ENCODE measurements at regions not wholly inside any gene's neighbourhood (a gene's known extent, or its start where the extent isn't known, plus 50 kb on each side); places are given as distances from the start of the nearest gene placed in this dataset.

- 100% methylated on average over 1 of the region's 4 CpGs for WGBS
- DNase-seq = no peak
These were observed 196.9 kb downstream of the ALDH8A1 start for GRCh38 chr6:134753001-134753400.

DNA sequence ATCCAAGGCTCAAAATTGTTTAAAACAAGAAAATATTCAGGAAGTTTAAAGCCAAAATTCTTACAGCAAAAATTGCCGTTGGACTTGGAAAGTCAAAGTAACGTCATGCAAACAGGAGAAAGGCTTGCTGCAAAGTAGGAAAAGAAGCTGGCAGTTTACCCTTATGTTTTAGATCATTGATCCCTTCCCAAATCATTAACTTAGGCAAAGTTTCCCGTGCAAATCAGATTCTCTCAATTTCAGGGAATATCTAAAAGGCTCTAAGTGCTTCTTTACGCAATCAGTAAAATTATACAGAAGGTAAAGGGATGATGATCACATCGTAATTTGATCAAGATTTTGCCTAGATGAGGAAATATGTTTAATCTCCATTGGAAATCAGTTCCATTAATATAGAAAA lies 197.5 kb downstream of the ALDH8A1 start:
- Histone ChIP-seq H3K9me3 (ENCODE audit: control insufficient read depth, low read length) (no peaks in the 10 kb centered on the region), H3K36me3 (ENCODE audit: control insufficient read depth in 1 of 2, insufficient read depth in 2 of 2, low read depth in 1 of 2, low read length in 2 of 2) (no peaks in the 10 kb centered on the region), H3K18ac (ENCODE audit: low read depth in 1 of 2, low read length in 2 of 2) (no peak overlapping the region), H2BK120ac (ENCODE audit: low read depth, low read length) (no peak overlapping the region), H3K27me3 (ENCODE audit: control insufficient read depth in 1 of 2, insufficient read depth in 1 of 2, low read length in 2 of 2) (no peaks in the 10 kb centered on the region), H3K23ac (ENCODE audit: low read length in 2 of 2) (no peak overlapping the region), H2BK5ac (ENCODE audit: low read depth, low read length, poor library complexity, severe bottlenecking) (no peak overlapping the region), H3K9ac (ENCODE audit: low read length) (no peak overlapping the region), H2BK15ac (ENCODE audit: low read depth, poor library complexity, severe bottlenecking) (no peak overlapping the region), H2AFZ (ENCODE audit: low read depth, low read length) (no peak overlapping the region), H3K4me2 (ENCODE audit: low read length, poor library complexity, severe bottlenecking) (no peak overlapping the region), H4K91ac (ENCODE audit: low read length) (no peak overlapping the region), H2BK12ac (ENCODE audit: low read length in 2 of 2) (no peak overlapping the region), H2AK5ac (ENCODE audit: low read length, severe bottlenecking) (no peak overlapping the region), H3K4me1 (ENCODE audit: control insufficient read depth, insufficient read depth, low read depth, low read length) (peaks cover 5% of the 10 kb centered on the region), H3K27ac (ENCODE audit: low read length, poor library complexity, severe bottlenecking) (peak overlapping the region; percentile 37), H3K4me3 (ENCODE audit: insufficient read depth in 1 of 2, low read depth in 1 of 2, low read length in 2 of 2) (no peak overlapping the region), H4K8ac (ENCODE audit: low read length) (no peak overlapping the region), H3K4ac (ENCODE audit: low read depth in 1 of 2, low read length in 2 of 2) (no peak overlapping the region), H3K14ac (ENCODE audit: low read length in 2 of 2) (no peak overlapping the region), H3K79me1 (replicated peaks; ENCODE audit: low read length, poor library complexity, severe bottlenecking) (no peaks in the 10 kb centered on the region)
- no peak for DNase-seq
- WGBS = 98% methylated on average over 4 of the region's 5 CpGs

More at GRCh38 chr6:134753001-134753400, 196.9 kb downstream of the ALDH8A1 start:
- Histone ChIP-seq H3K4me1 (ENCODE audit: control insufficient read depth, insufficient read depth, low read depth, low read length) (peaks cover 5% of the 10 kb centered on the region), H2BK5ac (ENCODE audit: low read depth, low read length, poor library complexity, severe bottlenecking) (no peak overlapping the region), H2BK15ac (ENCODE audit: low read depth, poor library complexity, severe bottlenecking) (no peak overlapping the region), H3K4me2 (ENCODE audit: low read length, poor library complexity, severe bottlenecking) (no peak overlapping the region), H3K27ac (ENCODE audit: low read length, poor library complexity, severe bottlenecking) (peak overlapping the region; percentile 37), H4K91ac (ENCODE audit: low read length) (no peak overlapping the region), H4K8ac (ENCODE audit: low read length) (no peak overlapping the region), H3K27me3 (ENCODE audit: control insufficient read depth in 1 of 2, insufficient read depth in 1 of 2, low read length in 2 of 2) (no peaks in the 10 kb centered on the region), H3K4me3 (ENCODE audit: insufficient read depth in 1 of 2, low read depth in 1 of 2, low read length in 2 of 2) (no peak overlapping the region), H2AK5ac (ENCODE audit: low read length, severe bottlenecking) (no peak overlapping the region), H3K36me3 (ENCODE audit: control insufficient read depth in 1 of 2, insufficient read depth in 2 of 2, low read depth in 1 of 2, low read length in 2 of 2) (no peaks in the 10 kb centered on the region), H2BK120ac (ENCODE audit: low read depth, low read length) (no peak overlapping the region), H3K23ac (ENCODE audit: low read length in 2 of 2) (no peak overlapping the region), H3K9ac (ENCODE audit: low read length) (no peak overlapping the region), H2BK12ac (ENCODE audit: low read length in 2 of 2) (no peak overlapping the region), H2AFZ (ENCODE audit: low read depth, low read length) (no peak overlapping the region), H3K4ac (ENCODE audit: low read depth in 1 of 2, low read length in 2 of 2) (no peak overlapping the region), H3K14ac (ENCODE audit: low read length in 2 of 2) (no peak overlapping the region), H3K18ac (ENCODE audit: low read depth in 1 of 2, low read length in 2 of 2) (no peak overlapping the region), H3K79me1 (replicated peaks; ENCODE audit: low read length, poor library complexity, severe bottlenecking) (no peaks in the 10 kb centered on the region), H3K9me3 (ENCODE audit: control insufficient read depth, low read length) (no peaks in the 10 kb centered on the region)

GRCh38 chr6:134750669-134751068 lies 199.2 kb downstream of the ALDH8A1 start:
- H3K79me1 ChIP-seq (replicated peaks; ENCODE audit: low read length, poor library complexity, severe bottlenecking) = no peaks in the 10 kb centered on the region
- H4K8ac ChIP-seq (ENCODE audit: low read length) = no peak overlapping the region
- no peak overlapping the region for H4K91ac ChIP-seq (ENCODE audit: low read length)
- DNase-seq = peak; percentile 26
- H2BK15ac ChIP-seq (ENCODE audit: low read depth, poor library complexity, severe bottlenecking) = no peak overlapping the region
- no peak overlapping the region for H2AFZ ChIP-seq (ENCODE audit: low read depth, low read length)
- no peak overlapping the region for H3K14ac ChIP-seq (ENCODE audit: low read length in 2 of 2)
- no peak overlapping the region for H3K4me2 ChIP-seq (ENCODE audit: low read length, poor library complexity, severe bottlenecking)
- H2BK5ac ChIP-seq (ENCODE audit: low read depth, low read length, poor library complexity, severe bottlenecking) = no peak overlapping the region
- H3K27me3 ChIP-seq (ENCODE audit: control insufficient read depth in 1 of 2, insufficient read depth in 1 of 2, low read length in 2 of 2) = no peaks in the 10 kb centered on the region
- no peak overlapping the region for H3K18ac ChIP-seq (ENCODE audit: low read depth in 1 of 2, low read length in 2 of 2)
- no peak overlapping the region for H3K23ac ChIP-seq (ENCODE audit: low read length in 2 of 2)
- no peak overlapping the region for H3K4ac ChIP-seq (ENCODE audit: low read depth in 1 of 2, low read length in 2 of 2)
- H3K4me3 ChIP-seq (ENCODE audit: insufficient read depth in 1 of 2, low read depth in 1 of 2, low read length in 2 of 2) = no peak overlapping the region
- no peak overlapping the region for H3K27ac ChIP-seq (ENCODE audit: low read length, poor library complexity, severe bottlenecking)
- H3K36me3 ChIP-seq (ENCODE audit: control insufficient read depth in 1 of 2, insufficient read depth in 2 of 2, low read depth in 1 of 2, low read length in 2 of 2) = no peaks in the 10 kb centered on the region
- no peak overlapping the region for H2AK5ac ChIP-seq (ENCODE audit: low read length, severe bottlenecking)
- no peak overlapping the region for H2BK12ac ChIP-seq (ENCODE audit: low read length in 2 of 2)
- no peaks in the 10 kb centered on the region for H3K9me3 ChIP-seq (ENCODE audit: control insufficient read depth, low read length)
- H2BK120ac ChIP-seq (ENCODE audit: low read depth, low read length) = no peak overlapping the region
- H3K4me1 ChIP-seq (ENCODE audit: control insufficient read depth, insufficient read depth, low read depth, low read length) = peaks cover 5% of the 10 kb centered on the region
- no peak overlapping the region for H3K9ac ChIP-seq (ENCODE audit: low read length)

GRCh38 chr6:134748484-134748883 lies 201.4 kb downstream of the ALDH8A1 start:
- Histone ChIP-seq H4K91ac (ENCODE audit: low read length) (no peak overlapping the region), H3K27me3 (ENCODE audit: control insufficient read depth in 1 of 2, insufficient read depth in 1 of 2, low read length in 2 of 2) (no peaks in the 10 kb centered on the region), H3K4ac (ENCODE audit: low read depth in 1 of 2, low read length in 2 of 2) (no peak overlapping the region), H3K79me1 (replicated peaks; ENCODE audit: low read length, poor library complexity, severe bottlenecking) (no peaks in the 10 kb centered on the region), H3K14ac (ENCODE audit: low read length in 2 of 2) (no peak overlapping the region), H3K9me3 (ENCODE audit: control insufficient read depth, low read length) (no peaks in the 10 kb centered on the region), H2BK12ac (ENCODE audit: low read length in 2 of 2) (no peak overlapping the region), H3K18ac (ENCODE audit: low read depth in 1 of 2, low read length in 2 of 2) (no peak overlapping the region), H3K36me3 (ENCODE audit: control insufficient read depth in 1 of 2, insufficient read depth in 2 of 2, low read depth in 1 of 2, low read length in 2 of 2) (no peaks in the 10 kb centered on the region), H3K4me2 (ENCODE audit: low read length, poor library complexity, severe bottlenecking) (no peak overlapping the region), H3K9ac (ENCODE audit: low read length) (no peak overlapping the region), H4K8ac (ENCODE audit: low read length) (no peak overlapping the region), H2AFZ (ENCODE audit: low read depth, low read length) (no peak overlapping the region), H3K4me1 (ENCODE audit: control insufficient read depth, insufficient read depth, low read depth, low read length) (peaks cover 2% of the 10 kb centered on the region), H3K4me3 (ENCODE audit: insufficient read depth in 1 of 2, low read depth in 1 of 2, low read length in 2 of 2) (no peak overlapping the region), H3K23ac (ENCODE audit: low read length in 2 of 2) (no peak overlapping the region), H2BK5ac (ENCODE audit: low read depth, low read length, poor library complexity, severe bottlenecking) (no peak overlapping the region), H2BK15ac (ENCODE audit: low read depth, poor library complexity, severe bottlenecking) (no peak overlapping the region), H3K27ac (ENCODE audit: low read length, poor library complexity, severe bottlenecking) (no peak overlapping the region), H2BK120ac (ENCODE audit: low read depth, low read length) (no peak overlapping the region), H2AK5ac (ENCODE audit: low read length, severe bottlenecking) (no peak overlapping the region)
- 92% methylated on average over 1 of the region's 3 CpGs for WGBS
- no peak for DNase-seq

All from mesenchymal stem cell (in vitro differentiated cells and primary cell).